Hepatocyte (in vitro differentiated cells): ENCODE measurements at regions not wholly inside any gene's neighbourhood (a gene's known extent, or its start where the extent isn't known, plus 50 kb on each side); places are given as distances from the start of the nearest gene placed in this dataset.

Experiments
- DNase-seq: peaks from one replicate; pipeline ENCODE4 v3.0.0-alpha.2; 2016; ENCODE audit warnings: low spot score
- H2AFZ ChIP-seq: fragments of 200-600 bp; sonication (generic); 2 replicates; pipeline ENCODE4 v1.6.0; 2016; ENCODE audit warnings: antibody characterized with exemption, mild to moderate bottlenecking
- H3K27ac ChIP-seq: fragments of 200-600 bp; sonication (generic); 2 replicates; pipeline ENCODE4 v1.5.1; 2016; ENCODE audit warnings: mild to moderate bottlenecking
- H3K27me3 ChIP-seq: fragments of 200-600 bp; sonication (generic); 2 replicates; pipeline ENCODE4 v1.6.1; 2016
- H3K36me3 ChIP-seq: fragments of 200-600 bp; sonication (generic); replicated peaks from 2 replicates; pipeline ENCODE4 v1.5.1; 2016; ENCODE audit warnings: low read depth; ENCODE audit not compliant: insufficient read depth
- H3K4me1 ChIP-seq: fragments of 200-600 bp; sonication (generic); 2 replicates; pipeline ENCODE4 v1.5.1; 2016; ENCODE audit warnings: mild to moderate bottlenecking, moderate library complexity; ENCODE audit not compliant: insufficient read depth
- H3K4me2 ChIP-seq: fragments of 200-600 bp; sonication (generic); 2 replicates; pipeline ENCODE4 v1.6.0; 2016
- H3K4me3 ChIP-seq: fragments of 200-600 bp; sonication (generic); 2 replicates; pipeline ENCODE4 v1.5.1; 2016; ENCODE audit warnings: mild to moderate bottlenecking
- H3K79me2 ChIP-seq: fragments of 200-600 bp; sonication (generic); 2 replicates; pipeline ENCODE4 v1.6.0; 2017; ENCODE audit warnings: mild to moderate bottlenecking
- H3K9me2 ChIP-seq: fragments of 200-600 bp; sonication (generic); replicated peaks from 2 replicates; pipeline ENCODE4 v1.6.0; 2017; ENCODE audit warnings: mild to moderate bottlenecking; ENCODE audit not compliant: insufficient read depth
- H3K9me3 ChIP-seq: fragments of 200-600 bp; sonication (generic); 2 replicates; pipeline ENCODE4 v1.5.1; 2016; ENCODE audit warnings: low read depth, mild to moderate bottlenecking
- H4K20me1 ChIP-seq: fragments of 200-600 bp; sonication (generic); 2 replicates; pipeline ENCODE4 v1.6.0; 2016; ENCODE audit warnings: mild to moderate bottlenecking; ENCODE audit not compliant: insufficient read depth, poor library complexity, severe bottlenecking
- CTCF ChIP-seq: fragments of 200-600 bp; sonication (generic); IDR thresholded peaks from 2 replicates; pipeline ENCODE4 v1.5.1; 2016; ENCODE audit warnings: antibody characterized with exemption, mild to moderate bottlenecking; ENCODE audit not compliant: poor library complexity
- EZH2 ChIP-seq: fragments of 200-600 bp; sonication (generic); IDR thresholded peaks from 2 replicates; pipeline ENCODE4 v1.6.1; 2016; ENCODE audit warnings: antibody characterized with exemption, mild to moderate bottlenecking, borderline replicate concordance
- EZH2phosphoT487 ChIP-seq: fragments of 200-600 bp; sonication (generic); IDR thresholded peaks from one replicate; pipeline ENCODE4 v1.6.1; 2018; ENCODE audit warnings: antibody characterized with exemption, mild to moderate bottlenecking, low read depth, moderate library complexity; ENCODE audit not compliant: unreplicated experiment, severe bottlenecking
- WGBS: methylation state at CpG from one replicate; pipeline ENCODE4 v1.1.6; 2016; ENCODE audit warnings: low lambda C conversion rate; ENCODE audit errors: missing lambda C conversion rate; 5-methylcytosine and 5-hydroxymethylcytosine counted together

DNA sequence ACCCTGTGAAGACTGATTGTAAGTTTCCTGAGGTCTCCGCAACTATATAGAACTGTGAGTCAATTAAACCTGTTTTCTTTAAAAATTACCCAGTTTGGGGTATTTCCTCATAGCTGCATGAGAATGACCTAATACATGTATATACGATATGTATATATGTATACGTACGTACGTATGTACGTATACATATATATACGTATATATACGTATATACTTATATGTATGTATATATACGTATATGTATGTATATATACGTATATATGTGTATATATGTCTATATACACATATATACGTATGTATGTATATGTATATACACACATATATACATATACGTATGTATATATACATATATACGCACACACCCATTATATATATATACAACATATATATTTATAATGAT lies 1153.0 kb upstream of the CDH18 start:
- Histone ChIP-seq H3K36me3 (no peaks in the 10 kb centered on the region), H3K79me2 (no peaks in the 10 kb centered on the region), H3K27me3 (no peaks in the 10 kb centered on the region), H3K9me3 (no peaks in the 10 kb centered on the region), H3K4me2 (no peak overlapping the region), H3K4me1 (no peaks in the 10 kb centered on the region), H2AFZ (no peak overlapping the region), H4K20me1 (no peaks in the 10 kb centered on the region), H3K27ac (no peak overlapping the region), H3K4me3 (no peak overlapping the region), H3K9me2 (no peaks in the 10 kb centered on the region)
- WGBS, result 89% methylated on average over 13 of the region's 13 CpGs
- TF ChIP-seq EZH2 (no peak), CTCF (no peak), EZH2phosphoT487 (no peak)
- DNase-seq, result no peak

DNA sequence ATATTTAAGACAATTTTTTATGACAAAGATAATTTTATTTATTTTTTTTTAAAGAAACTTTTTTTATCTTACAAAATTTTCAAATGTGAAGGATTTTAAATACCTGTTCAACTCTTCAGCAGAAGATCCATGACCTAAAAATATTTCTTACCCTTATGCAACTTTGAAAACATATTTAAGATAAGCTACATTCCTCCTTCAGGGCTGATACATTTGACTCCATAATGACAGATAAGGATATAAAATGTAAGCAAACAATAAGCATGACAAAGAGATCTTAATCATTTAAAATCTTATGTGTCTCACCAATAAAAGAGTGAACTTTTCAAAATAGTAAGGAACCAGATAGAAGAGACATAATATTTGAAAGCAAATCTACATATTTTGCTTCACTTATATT lies 1138.2 kb upstream of the CDH18 start:
- no peak for DNase-seq
- no peaks in the 10 kb centered on the region for H3K4me1 ChIP-seq
- H2AFZ ChIP-seq, result no peak overlapping the region
- no peaks in the 10 kb centered on the region for H3K36me3 ChIP-seq
- no peaks in the 10 kb centered on the region for H3K79me2 ChIP-seq
- no peaks in the 10 kb centered on the region for H3K9me3 ChIP-seq
- no peaks in the 10 kb centered on the region for H3K27me3 ChIP-seq
- TF ChIP-seq EZH2 (no peak), CTCF (no peak), EZH2phosphoT487 (no peak)
- no peaks in the 10 kb centered on the region for H3K9me2 ChIP-seq
- H3K27ac ChIP-seq, result no peak overlapping the region
- H3K4me2 ChIP-seq, result no peak overlapping the region
- H4K20me1 ChIP-seq, result no peaks in the 10 kb centered on the region
- no peak overlapping the region for H3K4me3 ChIP-seq

DNA sequence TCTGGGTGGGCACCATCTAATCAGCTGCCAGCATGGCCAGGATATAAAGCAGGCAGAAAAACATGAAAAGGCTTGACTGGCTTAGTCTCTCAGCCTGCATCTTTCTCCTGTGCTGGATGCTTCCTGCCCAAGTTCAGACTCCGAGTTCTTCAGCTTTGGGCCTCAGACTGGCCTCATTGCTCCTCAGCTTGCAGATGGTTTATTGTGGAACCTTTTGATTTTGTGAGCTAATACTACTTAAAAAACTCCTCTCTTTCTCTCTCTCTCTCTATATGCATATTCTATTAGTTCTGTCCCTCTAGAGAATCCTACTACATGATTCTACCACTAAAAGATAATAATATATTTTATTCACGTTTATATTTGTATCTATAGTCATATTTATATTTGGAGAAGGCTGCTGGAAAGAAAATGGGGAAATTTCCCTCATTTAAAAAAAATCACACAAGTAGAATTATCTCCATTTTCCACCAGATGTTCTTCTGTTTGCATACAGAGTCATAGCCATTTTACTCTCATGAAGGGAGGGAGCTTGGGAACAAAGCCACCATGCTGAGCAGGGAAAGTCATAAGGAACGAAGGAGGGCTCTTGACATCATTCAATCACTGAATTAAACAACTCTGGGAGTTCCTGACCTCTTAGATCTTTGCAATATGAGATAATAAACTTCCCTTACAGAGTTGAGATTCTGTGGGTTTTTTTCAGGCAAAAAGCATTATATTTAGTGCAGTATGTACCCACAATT lies 1137.4 kb upstream of the CDH18 start:
- no peak overlapping the region for H3K4me3 ChIP-seq
- no peak for DNase-seq
- H3K79me2 ChIP-seq, result no peaks in the 10 kb centered on the region
- H3K36me3 ChIP-seq, result no peaks in the 10 kb centered on the region
- 86% methylated on average over 3 of the region's 3 CpGs for WGBS
- H3K27me3 ChIP-seq, result no peaks in the 10 kb centered on the region
- H3K4me2 ChIP-seq, result no peak overlapping the region
- H3K9me3 ChIP-seq, result no peaks in the 10 kb centered on the region
- H3K4me1 ChIP-seq, result no peaks in the 10 kb centered on the region
- TF ChIP-seq CTCF, result no peak
- TF ChIP-seq EZH2, result no peak
- TF ChIP-seq EZH2phosphoT487, result no peak
- no peak overlapping the region for H2AFZ ChIP-seq
- no peak overlapping the region for H3K27ac ChIP-seq
- H3K9me2 ChIP-seq, result no peaks in the 10 kb centered on the region
- H4K20me1 ChIP-seq, result no peaks in the 10 kb centered on the region
